ENCODE measurements at regions not wholly inside any gene's neighbourhood (a gene's known extent, or its start where the extent isn't known, plus 50 kb on each side); places are given as distances from the start of the nearest gene placed in this dataset.
"Not testable (repeated sequence)": the region's sequence is repeated elsewhere in the genome, so short reads cannot be mapped to it uniquely, and the experiment has no call there.

DNA sequence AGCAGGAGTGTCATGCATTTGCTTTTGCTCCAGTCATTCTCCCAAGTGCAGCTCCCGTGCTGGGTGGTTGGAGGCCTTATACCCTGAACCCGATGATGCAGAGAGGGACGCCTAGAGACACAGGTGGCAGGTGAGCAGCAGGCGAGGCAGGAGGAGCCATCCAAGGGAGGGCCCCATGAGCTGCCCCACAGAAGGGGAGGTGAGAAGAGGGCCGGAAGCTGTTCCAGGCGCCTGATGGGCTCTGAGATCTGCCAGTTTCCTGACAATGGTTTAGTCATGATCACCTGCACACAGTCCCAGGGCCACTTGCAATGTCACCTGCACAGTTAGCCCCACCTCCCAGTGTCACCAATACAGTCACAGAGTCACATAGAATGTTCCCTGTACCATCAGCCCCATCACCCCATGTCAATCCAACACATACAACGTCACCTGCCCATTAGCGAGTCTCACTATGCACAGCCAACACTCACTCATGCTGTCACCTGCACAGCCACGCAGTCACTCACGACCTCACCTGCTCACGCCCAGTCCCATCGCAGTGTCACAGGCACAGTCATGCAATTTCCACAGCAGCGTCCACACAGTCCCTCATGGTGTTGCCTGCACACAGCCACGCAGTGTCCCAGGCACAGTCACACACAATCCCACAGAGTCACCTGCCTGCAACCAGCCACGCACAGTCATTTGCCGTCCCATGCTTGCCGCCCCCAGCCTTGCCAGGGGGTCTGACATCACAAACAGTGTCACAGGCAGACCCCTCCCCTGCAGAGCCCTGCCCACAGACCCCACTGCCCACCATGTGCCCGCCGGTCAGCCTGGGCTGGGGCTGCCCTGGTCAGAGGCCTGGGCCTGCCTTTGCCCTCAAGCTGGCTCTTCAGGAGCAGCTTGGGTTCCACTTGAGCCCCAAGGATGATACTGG lies 113.4 kb downstream of the LHX2 start:
- DNase-seq (ENCODE audit: low read depth, low spot score) = no peak
- no peak overlapping the region for H3K27ac ChIP-seq

- no peak for DNase-seq (ENCODE audit: low read depth, low spot score)
- H3K27ac ChIP-seq = no peak overlapping the region
Measured at GRCh38 chr9:124125651-124125977, 114.0 kb downstream of the LHX2 start.

GRCh38 chr9:124126648-124127646 lies 115.4 kb downstream of the LHX2 start:
- H3K27ac ChIP-seq = no peak overlapping the region
- DNase-seq (ENCODE audit: low read depth, low spot score) = no peak

GRCh38 chr9:124128568-124129166 lies 117.1 kb downstream of the LHX2 start:
- no peak overlapping the region for H3K27ac ChIP-seq
- no peak for DNase-seq (ENCODE audit: low read depth, low spot score)

- no peak for DNase-seq (ENCODE audit: low read depth, low spot score)
- H3K27ac ChIP-seq = no peak overlapping the region
Measured at GRCh38 chr9:124130277-124131075, 118.9 kb downstream of the LHX2 start.

GRCh38 chr9:124131518-124131917 lies 120.0 kb downstream of the LHX2 start:
- H3K27ac ChIP-seq; DNase-seq (ENCODE audit: low read depth, low spot score): not testable (repeated sequence)

DNA sequence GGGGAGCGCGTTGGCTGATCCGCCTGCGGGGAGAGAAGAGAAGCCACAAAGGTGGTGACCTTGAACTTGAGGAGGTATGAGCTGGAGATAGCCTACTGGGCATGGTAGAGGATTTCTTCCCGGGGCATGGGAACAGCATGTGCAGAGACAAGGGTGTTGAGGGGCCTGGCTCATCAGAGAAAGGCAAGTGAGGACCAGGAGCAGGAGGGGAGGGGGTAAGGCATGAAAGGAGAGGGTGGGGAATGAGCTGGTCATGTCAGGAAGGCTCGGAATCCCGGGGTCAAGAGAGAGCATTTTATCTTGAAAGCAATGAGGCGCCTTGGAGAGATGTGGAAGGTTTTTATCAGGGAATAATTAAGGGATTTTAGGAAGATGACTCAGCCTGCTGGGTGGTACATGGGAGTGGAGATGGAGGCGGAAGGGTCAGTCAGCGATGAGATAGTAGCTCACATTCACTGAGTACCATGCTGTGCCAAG lies 121.1 kb downstream of the LHX2 start:
- no peak overlapping the region for H3K27ac ChIP-seq

DNA sequence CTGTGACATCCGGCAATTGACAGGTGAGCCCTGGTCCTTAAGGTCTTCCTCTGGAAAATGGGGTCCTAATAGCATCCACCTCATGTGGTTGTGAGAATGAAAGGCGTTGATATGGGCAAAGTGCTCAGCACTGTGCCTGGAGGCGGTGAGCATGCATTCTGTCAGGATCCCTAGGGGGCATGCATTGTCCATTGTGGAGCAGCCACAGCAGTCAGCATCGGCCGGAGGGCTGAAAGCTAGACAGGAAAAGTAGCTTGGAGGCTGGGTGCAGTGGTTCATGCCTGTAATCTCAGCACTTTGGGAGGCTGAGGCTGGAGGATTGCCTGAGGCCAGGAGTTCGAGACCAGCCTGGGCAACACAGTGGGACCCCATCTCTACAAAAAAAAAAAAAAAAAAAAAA lies 122.2 kb downstream of the LHX2 start:
- H3K27ac ChIP-seq = no peak overlapping the region
- DNase-seq (ENCODE audit: low read depth, low spot score) = no peak

More for the DNA sequence above, 121.1 kb downstream of the LHX2 start:
- no peak for DNase-seq (ENCODE audit: low read depth, low spot score)

DNA sequence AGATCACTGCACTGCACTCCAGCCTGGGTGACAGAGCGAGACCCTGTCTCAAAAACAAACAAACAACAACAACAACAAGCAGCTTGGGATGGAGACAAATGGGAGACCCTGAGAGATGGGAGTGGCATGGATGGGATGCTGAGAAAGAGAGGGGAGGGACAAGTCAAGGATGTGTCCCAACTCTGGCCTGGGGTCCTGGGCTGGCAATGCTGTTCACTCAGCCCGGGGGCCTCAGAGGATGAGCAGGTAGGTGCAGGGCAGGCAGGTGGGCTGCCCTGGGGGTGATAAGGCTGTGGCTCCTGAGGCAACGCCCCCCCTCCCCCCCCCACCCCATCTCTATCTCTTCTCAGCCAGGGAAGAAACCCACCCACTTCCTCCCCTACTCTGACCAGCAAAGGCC lies 123.0 kb downstream of the LHX2 start:
- H3K27ac ChIP-seq = no peak overlapping the region
- DNase-seq (ENCODE audit: low read depth, low spot score) = no peak

DNA sequence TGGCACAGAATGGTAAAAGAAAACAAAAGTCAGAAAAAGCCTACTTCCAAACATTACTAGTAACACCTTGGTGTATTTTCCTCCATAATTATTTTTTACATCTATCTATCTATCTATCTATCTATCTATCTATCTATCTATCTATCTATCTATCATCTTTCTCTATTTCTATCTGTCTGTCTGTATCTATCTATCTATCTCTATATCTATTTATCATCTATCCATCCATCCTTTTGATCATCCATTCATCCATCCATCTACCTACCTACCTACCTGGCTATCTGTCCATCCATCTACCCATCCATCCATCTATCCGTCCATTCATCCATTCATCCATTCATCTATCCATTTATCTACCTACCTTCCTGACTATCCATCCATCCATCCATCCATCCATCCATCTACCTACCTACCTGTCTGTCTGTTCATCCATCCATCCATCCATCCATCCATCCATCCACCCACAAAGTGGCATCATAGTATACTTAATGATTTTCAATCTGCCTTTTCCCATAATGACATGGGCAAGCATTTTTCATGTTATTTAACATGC lies 121.9 kb upstream of the NEK6 start:
- H3K27ac ChIP-seq = no peak overlapping the region
- no peak for DNase-seq (ENCODE audit: low read depth, low spot score)

- H3K27ac ChIP-seq = no peak overlapping the region
- DNase-seq (ENCODE audit: low read depth, low spot score) = no peak
Measured at GRCh38 chr9:124137009-124137943, 120.5 kb upstream of the NEK6 start.

DNA sequence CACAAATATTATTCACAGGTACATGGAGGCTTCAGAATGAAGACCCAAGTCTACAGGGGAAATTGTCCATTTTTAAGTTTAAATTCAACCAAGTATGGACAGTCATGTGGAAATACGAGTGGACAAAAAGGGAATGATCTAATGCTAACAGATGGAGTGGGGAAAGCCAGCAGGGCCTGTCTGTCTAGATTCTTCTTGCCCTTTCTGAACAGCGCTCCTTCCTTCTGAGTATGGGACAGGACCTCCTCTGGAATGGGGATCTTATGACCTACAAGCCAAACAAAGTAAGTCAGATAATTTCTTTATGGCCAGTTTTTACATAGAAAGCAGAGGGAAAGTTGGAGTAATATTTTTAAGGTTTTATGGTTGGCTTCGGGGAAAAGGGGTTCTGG lies 119.8 kb upstream of the NEK6 start:
- no peak overlapping the region for H3K27ac ChIP-seq
- no peak for DNase-seq (ENCODE audit: low read depth, low spot score)

GRCh38 chr9:124139001-124139400 lies 118.7 kb upstream of the NEK6 start:
- H3K27ac ChIP-seq = no peak overlapping the region
- no peak for DNase-seq (ENCODE audit: low read depth, low spot score)

DNA sequence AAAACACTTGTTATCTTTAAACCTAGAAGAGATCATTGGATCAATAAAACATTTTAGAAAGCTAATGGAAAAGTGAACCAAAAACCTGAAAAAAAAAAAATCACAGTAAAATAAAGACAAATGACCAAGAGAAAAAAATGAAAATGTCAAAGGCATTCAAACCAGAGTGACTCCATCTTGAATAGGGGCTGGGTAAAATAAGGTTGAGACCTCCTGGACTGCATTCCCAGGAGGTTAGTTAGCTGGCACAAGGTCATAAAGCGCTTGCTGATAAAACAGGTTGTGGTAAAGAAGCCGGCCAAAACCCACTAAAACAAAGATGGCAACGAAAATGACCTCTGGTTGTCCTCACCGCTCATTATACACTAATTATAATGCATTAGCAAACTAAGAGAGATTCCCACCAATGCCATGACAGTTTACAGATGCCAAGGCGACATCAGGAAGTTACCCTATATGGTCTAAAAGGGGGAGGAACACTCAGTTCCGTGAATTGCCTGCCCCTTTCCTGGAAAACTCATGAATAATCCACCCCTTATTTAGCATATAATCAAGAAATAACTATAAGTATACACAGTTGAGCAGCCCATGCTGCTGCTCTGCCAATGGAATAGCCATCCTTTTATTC lies 116.7 kb upstream of the NEK6 start:
- H3K27ac ChIP-seq = no peak overlapping the region
- no peak for DNase-seq (ENCODE audit: low read depth, low spot score)

DNA sequence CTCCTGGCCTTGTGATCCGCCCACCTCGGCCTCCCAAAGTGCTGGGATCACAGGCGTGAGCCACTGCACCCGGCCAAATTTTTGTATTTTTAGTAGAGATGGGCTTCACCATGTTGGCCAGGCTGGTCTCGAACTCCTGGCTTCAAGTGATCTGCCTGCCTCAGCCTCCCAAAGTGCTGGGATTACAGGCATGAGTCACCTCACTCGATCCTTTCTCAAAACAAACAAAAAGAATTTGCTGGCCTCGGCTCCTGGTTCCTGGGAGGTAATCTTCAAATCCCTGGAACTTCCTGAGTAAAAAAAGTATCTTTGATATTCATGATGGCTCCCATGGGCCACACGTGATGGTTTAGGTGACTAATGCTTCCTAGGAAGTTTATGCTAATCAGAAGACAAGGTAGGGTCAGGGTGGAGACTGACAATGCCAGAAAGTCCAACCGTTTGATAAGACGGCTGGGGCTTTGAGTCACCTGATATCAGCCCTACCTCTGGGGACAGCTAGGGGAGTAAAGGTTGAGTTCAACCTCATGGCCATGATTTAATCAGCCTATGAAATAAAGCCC lies 113.1 kb upstream of the NEK6 start:
- not testable (repeated sequence) for H3K27ac ChIP-seq; DNase-seq (ENCODE audit: low read depth, low spot score)

GRCh38 chr9:124146031-124146561 lies 111.7 kb upstream of the NEK6 start:
- DNase-seq (ENCODE audit: low read depth, low spot score) = no peak
- no peak overlapping the region for H3K27ac ChIP-seq

GRCh38 chr9:124149992-124150391 lies 107.8 kb upstream of the NEK6 start:
- no peak for DNase-seq (ENCODE audit: low read depth, low spot score)
- H3K27ac ChIP-seq = no peak overlapping the region
